ENCODE measurements at regions not wholly inside any gene's neighbourhood (a gene's known extent, or its start where the extent isn't known, plus 50 kb on each side); places are given as distances from the start of the nearest gene placed in this dataset.
A peak's percentile ranks its signal among the peaks of the same experiment; 100 is the strongest.

DNA sequence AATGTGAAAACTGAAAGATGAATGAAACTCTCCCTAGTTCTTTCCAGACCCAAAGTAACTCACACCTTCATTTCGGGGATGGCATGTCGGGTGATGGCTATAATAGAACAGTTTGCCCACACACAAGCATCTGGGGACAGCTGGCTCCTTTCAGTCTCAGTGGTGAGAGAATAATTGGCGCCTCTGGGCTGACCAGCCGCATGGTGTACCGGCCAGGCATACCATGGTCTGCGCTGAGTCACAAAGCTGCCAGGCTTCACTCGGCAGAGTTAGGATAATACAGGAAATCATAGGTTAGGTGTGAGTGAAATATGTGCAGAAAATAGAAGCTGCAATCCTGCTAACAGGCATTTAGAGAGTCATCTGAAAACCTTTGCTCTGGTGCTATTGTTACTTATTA is 80.4 kb upstream of the IGF1R start:
- H3K9me3 ChIP-seq (ENCODE audit: control insufficient read depth, low read length) = peaks cover 13% of the 10 kb centered on the region
- no peak overlapping the region for H3K9ac ChIP-seq (ENCODE audit: low read length)
- H3K4me1 ChIP-seq (ENCODE audit: control insufficient read depth, insufficient read depth, low read length) = no peaks in the 10 kb centered on the region
- peaks cover 9% of the 10 kb centered on the region for H3K27me3 ChIP-seq (replicated peaks; ENCODE audit: control insufficient read depth, insufficient read depth, low read length)
- no peaks in the 10 kb centered on the region for H3K36me3 ChIP-seq (ENCODE audit: control insufficient read depth, insufficient read depth, low read length, severe bottlenecking)
- H3K4me3 ChIP-seq (ENCODE audit: low read length) = no peak overlapping the region
- DNase-seq (ENCODE audit: low read depth) = no peak

DNA sequence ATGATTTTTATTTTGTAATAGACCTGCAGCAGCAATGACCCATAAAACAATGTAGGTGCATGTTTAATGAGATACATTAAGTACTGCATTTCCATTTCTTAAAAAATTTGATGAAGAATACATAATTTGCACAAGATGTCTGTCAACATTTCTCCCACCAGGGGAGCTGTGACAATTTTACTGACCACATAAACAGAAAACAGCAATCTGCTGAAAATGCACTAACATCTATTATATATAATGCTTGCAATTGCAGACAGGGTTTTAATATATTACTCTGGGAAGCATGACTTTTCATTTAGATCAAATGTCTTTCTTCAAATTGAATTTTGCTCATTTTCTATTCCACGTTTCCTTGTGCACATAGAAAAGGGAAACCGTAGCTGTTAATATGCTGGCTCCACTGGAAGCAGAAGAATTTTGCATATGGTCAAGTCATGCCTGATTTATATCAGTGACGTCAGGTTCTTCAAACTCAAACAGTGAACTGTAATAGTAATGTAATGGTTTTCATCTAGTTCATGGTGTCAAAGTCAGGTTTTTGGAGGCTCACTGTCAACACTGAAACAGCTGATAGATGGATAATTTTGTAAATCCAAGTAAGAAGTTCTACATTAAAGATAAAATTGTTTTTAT is 79.8 kb upstream of the IGF1R start:
- Histone ChIP-seq H3K9ac (ENCODE audit: low read length) (no peak overlapping the region), H3K27me3 (replicated peaks; ENCODE audit: control insufficient read depth, insufficient read depth, low read length) (peaks cover 9% of the 10 kb centered on the region), H3K9me3 (ENCODE audit: control insufficient read depth, low read length) (peaks cover 13% of the 10 kb centered on the region), H3K36me3 (ENCODE audit: control insufficient read depth, insufficient read depth, low read length, severe bottlenecking) (no peaks in the 10 kb centered on the region), H3K4me3 (ENCODE audit: low read length) (no peak overlapping the region), H3K4me1 (ENCODE audit: control insufficient read depth, insufficient read depth, low read length) (no peaks in the 10 kb centered on the region)
- DNase-seq (ENCODE audit: low read depth) = peak; percentile 38

DNA sequence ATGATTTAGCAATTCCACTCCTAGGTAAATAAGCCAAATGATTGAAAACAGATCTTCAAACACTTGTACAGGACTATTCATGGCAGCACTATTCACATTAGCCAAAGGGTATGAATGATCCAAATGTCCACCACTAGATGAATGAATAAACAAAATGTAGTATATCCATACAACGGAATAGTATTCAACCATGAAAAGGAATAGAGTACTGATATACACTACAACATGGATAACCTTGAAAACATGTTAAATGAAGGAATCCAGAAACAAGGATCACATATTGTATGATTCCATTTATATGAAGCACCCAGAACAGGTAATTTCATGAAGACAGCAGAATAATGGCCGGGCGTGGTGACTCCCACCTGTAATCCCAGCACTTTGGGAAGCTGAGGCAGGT is 78.2 kb upstream of the IGF1R start:
- Histone ChIP-seq H3K9ac (ENCODE audit: low read length) (no peak overlapping the region), H3K9me3 (ENCODE audit: control insufficient read depth, low read length) (peaks cover 13% of the 10 kb centered on the region), H3K27me3 (replicated peaks; ENCODE audit: control insufficient read depth, insufficient read depth, low read length) (peaks cover 11% of the 10 kb centered on the region), H3K36me3 (ENCODE audit: control insufficient read depth, insufficient read depth, low read length, severe bottlenecking) (no peaks in the 10 kb centered on the region), H3K4me3 (ENCODE audit: low read length) (no peak overlapping the region), H3K4me1 (ENCODE audit: control insufficient read depth, insufficient read depth, low read length) (no peaks in the 10 kb centered on the region)
- no peak for DNase-seq (ENCODE audit: low read depth)

DNA sequence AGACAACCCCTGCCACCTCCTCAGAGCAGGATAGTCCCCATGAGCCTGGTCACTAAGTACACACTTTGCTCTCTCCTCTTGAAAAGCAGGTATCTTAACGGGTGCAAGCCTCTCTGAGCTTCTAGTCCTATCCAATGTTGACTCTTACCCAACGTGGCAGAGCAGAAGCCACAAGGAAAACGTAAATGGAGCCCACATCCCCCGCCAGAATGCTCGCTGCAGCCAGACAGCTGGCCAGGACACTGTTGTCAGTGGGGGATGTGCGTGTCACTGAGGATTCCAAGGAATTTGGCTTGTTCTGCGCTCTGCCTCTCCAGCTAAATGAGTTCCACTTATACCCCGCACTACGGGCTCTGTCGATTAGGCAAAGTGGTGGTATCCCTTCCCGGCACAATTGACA is 67.8 kb upstream of the IGF1R start:
- Histone ChIP-seq H3K9ac (ENCODE audit: low read length) (no peak overlapping the region), H3K4me3 (ENCODE audit: low read length) (no peak overlapping the region), H3K36me3 (ENCODE audit: control insufficient read depth, insufficient read depth, low read length, severe bottlenecking) (no peaks in the 10 kb centered on the region), H3K4me1 (ENCODE audit: control insufficient read depth, insufficient read depth, low read length) (no peaks in the 10 kb centered on the region), H3K9me3 (ENCODE audit: control insufficient read depth, low read length) (peaks cover 4% of the 10 kb centered on the region), H3K27me3 (replicated peaks; ENCODE audit: control insufficient read depth, insufficient read depth, low read length) (peaks cover 45% of the 10 kb centered on the region)
- DNase-seq (ENCODE audit: low read depth) = no peak

DNA sequence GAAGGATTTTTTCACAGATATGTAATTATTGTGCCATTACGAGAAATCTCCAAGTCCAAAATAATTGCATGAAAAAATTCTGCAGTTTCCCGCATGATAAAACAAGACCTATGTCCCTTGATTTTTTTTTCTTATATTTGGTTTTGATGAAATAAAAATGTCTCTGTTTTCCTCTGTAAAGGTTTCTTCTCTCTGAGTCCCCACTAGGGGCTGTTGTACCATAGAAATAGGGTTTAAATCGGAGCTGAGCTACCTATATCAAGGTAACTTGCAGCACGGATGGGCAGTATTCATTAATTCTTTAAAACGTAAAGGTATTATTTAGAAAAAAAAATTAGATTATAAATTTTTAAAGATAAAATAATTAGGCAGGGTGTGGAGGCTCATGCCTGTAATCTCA is 66.6 kb upstream of the IGF1R start:
- no peak overlapping the region for H3K4me3 ChIP-seq (ENCODE audit: low read length)
- H3K36me3 ChIP-seq (ENCODE audit: control insufficient read depth, insufficient read depth, low read length, severe bottlenecking) = no peaks in the 10 kb centered on the region
- H3K27me3 ChIP-seq (replicated peaks; ENCODE audit: control insufficient read depth, insufficient read depth, low read length) = peaks cover 56% of the 10 kb centered on the region
- H3K9me3 ChIP-seq (ENCODE audit: control insufficient read depth, low read length) = peaks cover 4% of the 10 kb centered on the region
- no peak overlapping the region for H3K9ac ChIP-seq (ENCODE audit: low read length)
- no peaks in the 10 kb centered on the region for H3K4me1 ChIP-seq (ENCODE audit: control insufficient read depth, insufficient read depth, low read length)
- no peak for DNase-seq (ENCODE audit: low read depth)

DNA sequence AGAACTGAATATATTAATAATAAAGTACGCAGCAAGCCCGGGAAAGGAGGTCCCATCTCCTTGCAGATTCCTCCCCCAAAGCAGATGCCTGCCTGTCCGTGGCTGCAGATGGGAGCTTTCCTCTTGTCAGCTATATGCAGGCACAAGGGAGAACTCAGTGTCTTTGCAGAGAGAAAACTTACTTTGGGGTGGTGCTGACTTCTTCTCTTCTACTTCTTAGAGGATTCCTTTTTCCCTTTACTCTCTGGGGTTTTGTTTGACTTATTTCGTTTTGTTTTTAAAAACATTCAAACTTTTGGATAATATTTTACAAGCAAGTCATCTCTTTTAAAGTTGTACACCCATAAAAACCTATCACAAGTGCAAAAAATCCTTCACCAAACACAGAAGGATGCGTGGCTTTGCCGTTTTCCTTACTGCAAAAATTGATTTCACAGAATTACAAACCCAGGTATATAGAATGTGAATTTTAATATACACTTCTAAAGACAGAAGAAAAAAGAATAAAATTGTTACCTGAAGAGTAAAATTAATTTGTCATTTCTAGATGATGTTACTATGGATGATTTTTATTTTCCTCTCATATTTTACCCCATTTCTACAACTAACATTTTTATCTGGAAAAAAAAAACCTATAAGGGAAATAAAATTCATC is 65.3 kb upstream of the IGF1R start:
- peaks cover 4% of the 10 kb centered on the region for H3K9me3 ChIP-seq (ENCODE audit: control insufficient read depth, low read length)
- no peaks in the 10 kb centered on the region for H3K4me1 ChIP-seq (ENCODE audit: control insufficient read depth, insufficient read depth, low read length)
- no peak overlapping the region for H3K9ac ChIP-seq (ENCODE audit: low read length)
- no peak for DNase-seq (ENCODE audit: low read depth)
- no peak overlapping the region for H3K4me3 ChIP-seq (ENCODE audit: low read length)
- H3K36me3 ChIP-seq (ENCODE audit: control insufficient read depth, insufficient read depth, low read length, severe bottlenecking) = no peaks in the 10 kb centered on the region
- H3K27me3 ChIP-seq (replicated peaks; ENCODE audit: control insufficient read depth, insufficient read depth, low read length) = peaks cover 59% of the 10 kb centered on the region

DNA sequence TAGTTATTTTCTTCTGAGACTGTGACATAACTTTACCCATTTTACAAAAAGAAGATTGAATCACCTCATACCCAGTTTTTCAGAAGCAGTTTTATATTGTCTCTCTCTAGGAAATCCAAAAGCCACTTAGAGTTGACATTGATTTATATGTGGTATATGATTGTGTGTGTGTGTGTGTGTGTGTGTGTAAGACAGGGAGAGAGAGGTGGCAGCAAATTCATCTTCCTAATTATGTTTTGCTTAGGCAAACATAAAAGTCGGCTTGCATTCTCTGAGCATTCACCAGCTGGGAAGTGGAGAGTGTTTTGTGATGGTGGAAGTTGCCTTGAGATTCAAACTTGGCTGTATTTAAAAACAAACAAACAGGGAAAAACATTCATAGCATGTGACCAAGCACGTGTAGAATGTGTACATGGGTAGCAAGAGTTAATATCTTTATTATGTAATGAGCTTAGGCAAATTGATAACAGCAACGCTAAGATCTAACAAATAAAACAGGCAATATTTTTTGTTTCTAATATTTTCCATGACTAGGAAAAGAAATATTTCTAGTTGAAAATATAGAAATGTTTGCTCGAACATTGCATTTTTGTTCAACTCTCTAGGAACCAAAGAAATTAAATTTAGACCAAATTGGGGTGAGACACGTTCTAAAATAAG is 64.4 kb upstream of the IGF1R start:
- peaks cover 61% of the 10 kb centered on the region for H3K27me3 ChIP-seq (replicated peaks; ENCODE audit: control insufficient read depth, insufficient read depth, low read length)
- H3K4me1 ChIP-seq (ENCODE audit: control insufficient read depth, insufficient read depth, low read length) = no peaks in the 10 kb centered on the region
- no peak overlapping the region for H3K9ac ChIP-seq (ENCODE audit: low read length)
- H3K9me3 ChIP-seq (ENCODE audit: control insufficient read depth, low read length) = no peaks in the 10 kb centered on the region
- no peak for DNase-seq (ENCODE audit: low read depth)
- H3K36me3 ChIP-seq (ENCODE audit: control insufficient read depth, insufficient read depth, low read length, severe bottlenecking) = no peaks in the 10 kb centered on the region
- H3K4me3 ChIP-seq (ENCODE audit: low read length) = no peak overlapping the region

DNA sequence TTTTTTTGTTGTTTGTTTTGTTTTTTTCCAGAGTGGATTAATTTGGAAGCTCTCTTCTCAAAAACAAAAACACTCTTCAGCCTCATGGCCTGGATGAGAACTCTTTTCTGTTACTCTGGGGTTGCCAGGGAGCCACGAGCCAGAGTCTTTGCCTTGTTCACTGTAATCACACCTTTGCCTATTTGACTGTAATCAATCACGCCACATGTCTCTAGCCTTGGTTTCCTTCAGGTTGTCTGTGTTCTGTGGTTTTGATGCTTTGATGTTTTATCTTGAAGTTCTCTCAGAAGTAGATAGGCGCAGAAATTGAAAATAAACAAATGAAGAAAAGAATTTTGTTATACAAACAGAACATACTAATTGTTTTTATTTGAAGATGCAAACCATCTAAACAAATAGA is 62.3 kb upstream of the IGF1R start:
- H3K4me1 ChIP-seq (ENCODE audit: control insufficient read depth, insufficient read depth, low read length) = no peaks in the 10 kb centered on the region
- H3K9ac ChIP-seq (ENCODE audit: low read length) = no peak overlapping the region
- H3K4me3 ChIP-seq (ENCODE audit: low read length) = no peak overlapping the region
- peaks cover 55% of the 10 kb centered on the region for H3K27me3 ChIP-seq (replicated peaks; ENCODE audit: control insufficient read depth, insufficient read depth, low read length)
- no peaks in the 10 kb centered on the region for H3K36me3 ChIP-seq (ENCODE audit: control insufficient read depth, insufficient read depth, low read length, severe bottlenecking)
- no peak for DNase-seq (ENCODE audit: low read depth)
- H3K9me3 ChIP-seq (ENCODE audit: control insufficient read depth, low read length) = no peaks in the 10 kb centered on the region

DNA sequence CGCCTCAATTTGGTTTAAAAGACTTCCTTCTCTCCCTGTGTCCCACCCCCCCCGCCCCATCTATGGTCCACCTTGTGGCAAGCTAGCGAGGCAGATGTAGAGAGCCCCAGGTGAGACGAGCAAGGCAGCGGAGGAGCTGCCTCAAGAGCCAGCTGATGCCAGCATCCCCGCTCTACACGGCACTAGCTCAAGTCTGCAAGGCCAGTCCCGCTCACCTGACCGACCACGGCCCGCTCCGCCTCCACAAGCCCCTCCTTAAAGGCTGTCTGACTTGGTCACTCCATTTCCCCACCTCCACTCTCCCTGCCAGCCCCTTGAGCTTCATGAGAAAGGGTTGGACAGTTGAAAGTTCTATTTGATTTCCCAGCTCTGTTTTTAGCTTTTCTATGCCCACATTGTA is 56.2 kb upstream of the IGF1R start:
- Histone ChIP-seq H3K27me3 (replicated peaks; ENCODE audit: control insufficient read depth, insufficient read depth, low read length) (peaks cover 30% of the 10 kb centered on the region), H3K9me3 (ENCODE audit: control insufficient read depth, low read length) (no peaks in the 10 kb centered on the region), H3K4me1 (ENCODE audit: control insufficient read depth, insufficient read depth, low read length) (no peaks in the 10 kb centered on the region), H3K4me3 (ENCODE audit: low read length) (no peak overlapping the region), H3K36me3 (ENCODE audit: control insufficient read depth, insufficient read depth, low read length, severe bottlenecking) (no peaks in the 10 kb centered on the region), H3K9ac (ENCODE audit: low read length) (no peak overlapping the region)
- no peak for DNase-seq (ENCODE audit: low read depth)

DNA sequence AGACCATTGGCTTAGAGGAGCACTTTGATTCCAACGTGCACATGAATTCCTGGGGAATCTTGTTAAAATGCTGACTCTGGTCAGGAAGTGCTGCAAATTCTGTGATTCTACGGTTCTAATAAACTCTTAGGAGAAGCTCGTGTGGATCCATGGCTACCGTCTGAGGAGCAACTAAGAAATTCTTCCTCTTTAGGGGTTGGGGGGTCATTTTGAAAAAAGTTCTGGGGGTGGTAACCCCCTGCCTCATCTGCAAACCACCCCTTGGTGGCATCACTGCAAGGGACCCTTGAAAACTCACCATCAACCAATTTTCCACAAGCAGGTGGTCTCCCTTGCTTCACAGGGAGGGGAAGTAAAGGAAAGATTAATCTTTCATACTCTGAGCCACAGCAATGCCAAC is 52.2 kb upstream of the IGF1R start:
- Histone ChIP-seq H3K4me1 (ENCODE audit: control insufficient read depth, insufficient read depth, low read length) (peaks cover 5% of the 10 kb centered on the region), H3K9ac (ENCODE audit: low read length) (no peak overlapping the region), H3K4me3 (ENCODE audit: low read length) (no peak overlapping the region), H3K9me3 (ENCODE audit: control insufficient read depth, low read length) (no peaks in the 10 kb centered on the region), H3K27me3 (replicated peaks; ENCODE audit: control insufficient read depth, insufficient read depth, low read length) (peaks cover 27% of the 10 kb centered on the region), H3K36me3 (ENCODE audit: control insufficient read depth, insufficient read depth, low read length, severe bottlenecking) (no peaks in the 10 kb centered on the region)
- no peak for DNase-seq (ENCODE audit: low read depth)

DNA sequence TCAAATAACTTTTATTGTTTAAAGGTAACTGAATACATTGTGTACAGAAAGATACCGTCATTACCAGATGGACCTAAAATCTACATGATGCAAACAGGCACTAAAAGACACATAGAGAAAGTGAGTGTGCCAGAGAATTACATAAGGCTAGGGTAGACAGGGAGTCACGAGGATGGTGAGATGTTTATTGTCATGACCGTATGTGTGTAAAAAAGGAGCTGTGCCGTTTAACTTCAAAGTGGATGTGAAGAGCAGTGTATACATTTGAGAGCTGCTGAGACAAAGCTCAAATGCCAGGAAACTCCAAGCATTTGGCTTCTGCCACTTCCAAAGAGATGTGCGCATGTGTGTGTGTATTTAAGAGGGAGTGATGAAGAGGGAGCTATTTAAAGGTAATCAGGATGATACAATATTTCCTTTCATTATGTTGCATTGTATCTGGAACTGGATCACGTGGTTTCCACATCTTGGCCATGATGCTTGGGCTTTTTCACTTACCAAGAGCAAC is 51.4 kb upstream of the IGF1R start:
- H3K27me3 ChIP-seq (replicated peaks; ENCODE audit: control insufficient read depth, insufficient read depth, low read length) = peaks cover 20% of the 10 kb centered on the region
- H3K4me1 ChIP-seq (ENCODE audit: control insufficient read depth, insufficient read depth, low read length) = peaks cover 5% of the 10 kb centered on the region
- no peak overlapping the region for H3K9ac ChIP-seq (ENCODE audit: low read length)
- H3K4me3 ChIP-seq (ENCODE audit: low read length) = no peak overlapping the region
- no peak for DNase-seq (ENCODE audit: low read depth)
- no peaks in the 10 kb centered on the region for H3K36me3 ChIP-seq (ENCODE audit: control insufficient read depth, insufficient read depth, low read length, severe bottlenecking)
- H3K9me3 ChIP-seq (ENCODE audit: control insufficient read depth, low read length) = no peaks in the 10 kb centered on the region
